ENCODE measurements at regions not wholly inside any gene's neighbourhood (a gene's known extent, or its start where the extent isn't known, plus 50 kb on each side); places are given as distances from the start of the nearest gene placed in this dataset.
"Not testable (repeated sequence)": the region's sequence is repeated elsewhere in the genome, so short reads cannot be mapped to it uniquely, and the experiment has no call there.

DNA sequence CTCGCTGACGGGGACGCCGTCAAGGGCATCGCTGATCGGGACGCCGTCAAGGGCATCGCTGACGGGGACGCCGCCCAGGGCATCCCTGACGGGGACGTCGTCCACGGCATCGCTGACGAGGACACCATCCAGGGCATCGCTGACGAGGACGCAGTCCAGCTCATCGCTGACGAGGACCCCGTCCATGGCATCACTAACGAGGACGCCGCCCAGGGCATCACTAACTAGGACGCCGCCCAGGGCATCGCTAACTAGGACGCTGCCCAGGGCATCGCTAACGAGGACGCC lies 945.2 kb downstream of the TUBA3C start:
- no peak for DNase-seq
- WGBS, 2 donors: 91 to 97% methylated on average over 34 of the region's 34 CpGs
- Histone ChIP-seq H3K4me1 (no peaks in the 10 kb centered on the region), H3K36me3 (no peaks in the 10 kb centered on the region), H3K27me3 (no peaks in the 10 kb centered on the region), H3K4me3 (no peak overlapping the region), H3K27ac (no peak overlapping the region), H3K9me3 (peaks cover 0 to 9% (median 0%) of the 10 kb centered on the region in 4 donors)
- TF ChIP-seq, protein P1, sequence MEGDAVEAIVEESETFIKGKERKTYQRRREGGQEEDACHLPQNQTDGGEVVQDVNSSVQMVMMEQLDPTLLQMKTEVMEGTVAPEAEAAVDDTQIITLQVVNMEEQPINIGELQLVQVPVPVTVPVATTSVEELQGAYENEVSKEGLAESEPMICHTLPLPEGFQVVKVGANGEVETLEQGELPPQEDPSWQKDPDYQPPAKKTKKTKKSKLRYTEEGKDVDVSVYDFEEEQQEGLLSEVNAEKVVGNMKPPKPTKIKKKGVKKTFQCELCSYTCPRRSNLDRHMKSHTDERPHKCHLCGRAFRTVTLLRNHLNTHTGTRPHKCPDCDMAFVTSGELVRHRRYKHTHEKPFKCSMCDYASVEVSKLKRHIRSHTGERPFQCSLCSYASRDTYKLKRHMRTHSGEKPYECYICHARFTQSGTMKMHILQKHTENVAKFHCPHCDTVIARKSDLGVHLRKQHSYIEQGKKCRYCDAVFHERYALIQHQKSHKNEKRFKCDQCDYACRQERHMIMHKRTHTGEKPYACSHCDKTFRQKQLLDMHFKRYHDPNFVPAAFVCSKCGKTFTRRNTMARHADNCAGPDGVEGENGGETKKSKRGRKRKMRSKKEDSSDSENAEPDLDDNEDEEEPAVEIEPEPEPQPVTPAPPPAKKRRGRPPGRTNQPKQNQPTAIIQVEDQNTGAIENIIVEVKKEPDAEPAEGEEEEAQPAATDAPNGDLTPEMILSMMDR (IDR thresholded peaks at IDR 0.05): no peak
- no peak for TF ChIP-seq POLR2A (IDR thresholded peaks at IDR 0.05)
- no peak for TF ChIP-seq EP300 (IDR thresholded peaks at IDR 0.05)
- no peak for TF ChIP-seq POLR2AphosphoS5 (IDR thresholded peaks at IDR 0.05)
- intact Hi-C loops (cut with DNase I): no loop called here

DNA sequence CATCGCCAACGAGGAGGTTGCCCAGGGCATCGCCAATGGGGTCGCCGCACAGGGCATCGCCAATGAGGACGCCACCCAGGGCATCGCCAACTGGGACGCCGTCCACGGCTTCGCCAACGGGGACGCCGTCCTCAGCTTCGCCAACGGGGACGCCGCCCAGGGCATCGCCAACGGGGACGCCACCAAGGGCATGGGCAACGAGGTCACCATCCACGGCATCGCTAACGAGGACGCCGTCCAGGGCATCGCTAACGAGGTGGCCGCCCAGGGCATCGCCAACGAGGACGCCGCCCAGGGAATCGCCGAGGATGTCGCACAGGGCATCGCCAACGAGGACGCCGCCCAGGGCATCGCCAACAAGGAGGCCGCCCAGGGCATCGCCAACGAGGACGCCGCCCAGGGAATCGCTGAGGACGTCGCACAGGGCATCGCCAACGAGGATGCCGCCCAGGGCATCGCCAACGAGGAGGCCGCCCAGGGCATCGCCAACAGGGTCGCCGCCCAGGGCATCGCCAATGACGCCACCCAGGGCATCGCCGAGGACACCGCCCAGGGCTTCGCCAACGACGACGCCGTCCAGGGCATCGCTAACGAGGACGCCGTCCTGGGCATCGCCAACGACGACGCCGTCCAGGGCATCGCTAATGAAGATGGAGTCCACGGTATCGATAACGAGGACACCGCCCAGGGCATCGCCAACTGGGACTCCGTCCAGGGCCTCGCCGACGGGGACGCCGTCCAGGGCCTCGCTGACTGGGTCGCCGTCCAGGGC lies 945.7 kb downstream of the TUBA3C start:
- H3K27me3 ChIP-seq: no peaks in the 10 kb centered on the region
- H3K9me3 ChIP-seq: peaks cover 0 to 9% (median 0%) of the 10 kb centered on the region in 4 donors
- no peaks in the 10 kb centered on the region for H3K4me1 ChIP-seq
- intact Hi-C loops (cut with DNase I): no loop called here
- TF ChIP-seq EP300 (IDR thresholded peaks at IDR 0.05) (no peak), POLR2AphosphoS5 (IDR thresholded peaks at IDR 0.05) (no peak), POLR2A (IDR thresholded peaks at IDR 0.05) (no peak)
- TF ChIP-seq, protein P1 (IDR thresholded peaks at IDR 0.05): no peak
- no peak overlapping the region for H3K4me3 ChIP-seq
- WGBS, 2 donors: 94 to 97% methylated on average over 94 of the region's 94 CpGs
- DNase-seq: no peak
- no peaks in the 10 kb centered on the region for H3K36me3 ChIP-seq
- H3K27ac ChIP-seq: no peak overlapping the region

DNA sequence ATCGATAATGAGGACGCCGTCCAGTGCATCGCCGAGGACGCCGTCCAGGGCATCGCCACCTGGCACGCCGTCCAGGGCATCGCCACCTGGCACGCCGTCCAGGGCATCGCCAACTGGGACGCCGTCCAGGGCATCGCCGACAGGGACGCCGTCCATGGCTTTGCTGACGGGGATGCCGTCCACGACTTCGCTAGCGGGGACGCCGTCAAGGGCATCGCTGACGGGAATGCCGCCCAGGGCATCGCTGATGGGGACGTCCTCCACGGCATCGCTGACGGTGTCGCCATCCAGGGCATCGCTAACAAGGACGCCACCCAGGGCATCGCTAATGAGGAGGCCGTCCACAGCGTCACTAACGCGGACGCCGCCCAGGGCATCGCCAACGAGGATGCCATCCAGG lies 946.5 kb downstream of the TUBA3C start:
- H3K27me3 ChIP-seq: no peaks in the 10 kb centered on the region
- H3K9me3 ChIP-seq: peaks cover 0 to 9% (median 0%) of the 10 kb centered on the region in 4 donors
- intact Hi-C loops (cut with DNase I): no loop called here

DNA sequence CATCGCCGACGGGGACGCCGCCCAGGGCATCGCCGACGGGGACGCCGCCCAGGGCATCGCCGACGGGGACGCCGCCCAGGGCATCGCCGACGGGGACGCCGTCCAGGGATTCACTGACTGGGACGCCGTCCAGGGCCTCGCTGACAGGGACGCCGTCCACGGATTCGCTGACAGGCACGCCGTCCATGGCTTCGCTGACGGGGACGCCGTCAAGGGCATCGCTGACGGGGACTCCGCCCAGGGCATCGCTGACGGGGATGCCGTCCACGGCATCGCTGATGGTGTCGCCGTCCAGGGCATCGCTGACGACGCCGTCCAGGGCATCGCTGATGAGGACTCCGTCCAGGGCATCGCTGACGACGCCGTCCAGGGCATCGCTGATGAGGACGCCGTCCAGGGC lies 947.2 kb downstream of the TUBA3C start:
- 96 to 97% methylated on average over 56 of the region's 56 CpGs for WGBS, 2 donors
- H3K27me3 ChIP-seq; H3K9me3 ChIP-seq; H3K27ac ChIP-seq; DNase-seq; H3K4me3 ChIP-seq; H3K36me3 ChIP-seq; intact Hi-C loops (cut with DNase I); H3K4me1 ChIP-seq: not testable (repeated sequence)

More for the DNA sequence above, 946.5 kb downstream of the TUBA3C start:
- H3K4me3 ChIP-seq: no peak overlapping the region
- H3K36me3 ChIP-seq: no peaks in the 10 kb centered on the region
- WGBS, 2 donors: 97 to 98% methylated on average over 47 of the region's 47 CpGs
- no peak for DNase-seq
- TF ChIP-seq POLR2AphosphoS5 (IDR thresholded peaks at IDR 0.05): no peak
- no peak overlapping the region for H3K27ac ChIP-seq
- no peaks in the 10 kb centered on the region for H3K4me1 ChIP-seq

DNA sequence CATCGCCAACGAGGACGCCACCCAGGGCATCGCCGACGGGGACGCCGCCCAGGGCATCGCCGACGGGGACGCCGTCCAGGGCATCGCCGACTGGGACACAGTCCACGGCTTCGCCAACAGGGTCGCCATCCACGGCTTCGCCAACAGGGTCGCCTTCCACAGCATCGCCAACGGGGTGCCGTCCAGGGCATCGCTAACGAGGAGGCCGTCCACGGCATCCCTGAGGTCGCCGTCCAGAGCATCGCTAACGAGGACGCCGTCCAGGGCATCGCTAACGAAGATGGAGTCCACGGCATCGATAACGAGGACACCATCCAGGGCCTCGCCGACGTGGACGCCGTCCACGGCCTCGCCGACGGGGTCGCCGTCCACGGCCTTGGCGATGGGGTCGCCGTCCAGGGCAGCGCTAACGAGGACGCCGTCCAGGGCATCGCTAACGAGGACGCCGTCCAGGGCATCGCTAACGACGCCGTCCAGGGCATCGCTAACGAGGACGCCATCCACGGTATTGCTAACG lies 947.8 kb downstream of the TUBA3C start:
- TF ChIP-seq POLR2A (IDR thresholded peaks at IDR 0.05) (no peak), EP300 (IDR thresholded peaks at IDR 0.05) (no peak), POLR2AphosphoS5 (IDR thresholded peaks at IDR 0.05) (no peak)
- TF ChIP-seq, protein P1 (IDR thresholded peaks at IDR 0.05): no peak
- Histone ChIP-seq H3K27me3 (no peaks in the 10 kb centered on the region), H3K9me3 (peaks cover 0 to 9% (median 0%) of the 10 kb centered on the region in 4 donors), H3K4me1 (no peaks in the 10 kb centered on the region), H3K36me3 (no peaks in the 10 kb centered on the region), H3K4me3 (no peak overlapping the region), H3K27ac (no peak overlapping the region)
- no peak for DNase-seq
- intact Hi-C loops (cut with DNase I): no loop called here
- WGBS, 2 donors: 96 to 98% methylated on average over 71 of the region's 71 CpGs
